HCT116 (cell line): ENCODE measurements at regions not wholly inside any gene's neighbourhood (a gene's known extent, or its start where the extent isn't known, plus 50 kb on each side); places are given as distances from the start of the nearest gene placed in this dataset.

Experiments used
- ATF3 ChIP-seq: IDR thresholded peaks from 2 replicates; pipeline ENCODE4 v1.6.1; 2012
- CEBPB ChIP-seq: IDR thresholded peaks from 2 replicates; pipeline ENCODE4 v1.6.1; 2012; ENCODE audit warnings: low read depth
- EZH2 ChIP-seq: fragments of 200-600 bp; sonication (generic); IDR thresholded peaks from 2 replicates; pipeline ENCODE4 v1.6.1; 2017; ENCODE audit warnings: antibody characterized with exemption, mixed run types
- EZH2phosphoT487 ChIP-seq: fragments of 200-600 bp; IDR thresholded peaks from 2 replicates; pipeline ENCODE4 v1.6.1; 2018; ENCODE audit warnings: antibody characterized with exemption, borderline replicate concordance
- FOSL1 ChIP-seq: IDR thresholded peaks from 2 replicates; pipeline ENCODE4 v1.6.1; 2012; ENCODE audit warnings: low read depth
- JUND ChIP-seq: IDR thresholded peaks from 2 replicates; pipeline ENCODE4 v1.6.1; 2012
- POLR2A ChIP-seq: IDR thresholded peaks from 2 replicates; pipeline ENCODE4 v1.7.0; 2011; ENCODE audit warnings: borderline replicate concordance; ENCODE audit not compliant: insufficient read depth, insufficient read length; ENCODE audit errors: extremely low read depth
- RAD21 ChIP-seq: IDR thresholded peaks from 2 replicates; pipeline ENCODE4 v1.6.1; 2012; ENCODE audit warnings: low read depth, mild to moderate bottlenecking
- SIN3A ChIP-seq: IDR thresholded peaks from 2 replicates; pipeline ENCODE4 v1.6.1; 2012; ENCODE audit warnings: low read depth
- TF ChIP-seq, protein P1 (sequence below): IDR thresholded peaks from 2 replicates; pipeline ENCODE4 v1.6.1; 2011; ENCODE audit warnings: mild to moderate bottlenecking, low read length, moderate library complexity; ENCODE audit not compliant: insufficient replicate concordance; ENCODE audit errors: extremely low read depth
- TF ChIP-seq, protein P2 (sequence below), 3 experiments: fragments of 200-600 bp in 1 of 3; sonication (generic) in 1 of 3; IDR thresholded peaks in 2 of 3; conservative IDR thresholded peaks in 1 of 3; 2 replicates each; pipeline ENCODE4 v1.5.1; 2012 to 2017; ENCODE audit warnings: low read depth in 2 of 3, low read length in 2 of 3, antibody characterized with exemption in 1 of 3, borderline replicate concordance in 1 of 3, control low read depth in 1 of 3, mild to moderate bottlenecking in 1 of 3, mixed read lengths in 1 of 3, mixed run types in 1 of 3, moderate library complexity in 1 of 3; ENCODE audit not compliant: insufficient read depth in 1 of 3
- TF ChIP-seq, protein P3 (sequence below): IDR thresholded peaks from 2 replicates; pipeline ENCODE4 v1.6.1; 2012

GRCh38 chr4:3670521-3671519 lies 95.4 kb upstream of the ADRA2C start (continued):
- TF ChIP-seq, protein P1, sequence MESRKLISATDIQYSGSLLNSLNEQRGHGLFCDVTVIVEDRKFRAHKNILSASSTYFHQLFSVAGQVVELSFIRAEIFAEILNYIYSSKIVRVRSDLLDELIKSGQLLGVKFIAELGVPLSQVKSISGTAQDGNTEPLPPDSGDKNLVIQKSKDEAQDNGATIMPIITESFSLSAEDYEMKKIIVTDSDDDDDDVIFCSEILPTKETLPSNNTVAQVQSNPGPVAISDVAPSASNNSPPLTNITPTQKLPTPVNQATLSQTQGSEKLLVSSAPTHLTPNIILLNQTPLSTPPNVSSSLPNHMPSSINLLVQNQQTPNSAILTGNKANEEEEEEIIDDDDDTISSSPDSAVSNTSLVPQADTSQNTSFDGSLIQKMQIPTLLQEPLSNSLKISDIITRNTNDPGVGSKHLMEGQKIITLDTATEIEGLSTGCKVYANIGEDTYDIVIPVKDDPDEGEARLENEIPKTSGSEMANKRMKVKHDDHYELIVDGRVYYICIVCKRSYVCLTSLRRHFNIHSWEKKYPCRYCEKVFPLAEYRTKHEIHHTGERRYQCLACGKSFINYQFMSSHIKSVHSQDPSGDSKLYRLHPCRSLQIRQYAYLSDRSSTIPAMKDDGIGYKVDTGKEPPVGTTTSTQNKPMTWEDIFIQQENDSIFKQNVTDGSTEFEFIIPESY: no peak
- TF ChIP-seq RAD21 (no peak), EZH2phosphoT487 (no peak), POLR2A (no peak), FOSL1 (no peak), JUND (no peak), EZH2 (no peak), CEBPB (no peak), ATF3 (no peak), SIN3A (no peak)
- TF ChIP-seq, protein P2, sequence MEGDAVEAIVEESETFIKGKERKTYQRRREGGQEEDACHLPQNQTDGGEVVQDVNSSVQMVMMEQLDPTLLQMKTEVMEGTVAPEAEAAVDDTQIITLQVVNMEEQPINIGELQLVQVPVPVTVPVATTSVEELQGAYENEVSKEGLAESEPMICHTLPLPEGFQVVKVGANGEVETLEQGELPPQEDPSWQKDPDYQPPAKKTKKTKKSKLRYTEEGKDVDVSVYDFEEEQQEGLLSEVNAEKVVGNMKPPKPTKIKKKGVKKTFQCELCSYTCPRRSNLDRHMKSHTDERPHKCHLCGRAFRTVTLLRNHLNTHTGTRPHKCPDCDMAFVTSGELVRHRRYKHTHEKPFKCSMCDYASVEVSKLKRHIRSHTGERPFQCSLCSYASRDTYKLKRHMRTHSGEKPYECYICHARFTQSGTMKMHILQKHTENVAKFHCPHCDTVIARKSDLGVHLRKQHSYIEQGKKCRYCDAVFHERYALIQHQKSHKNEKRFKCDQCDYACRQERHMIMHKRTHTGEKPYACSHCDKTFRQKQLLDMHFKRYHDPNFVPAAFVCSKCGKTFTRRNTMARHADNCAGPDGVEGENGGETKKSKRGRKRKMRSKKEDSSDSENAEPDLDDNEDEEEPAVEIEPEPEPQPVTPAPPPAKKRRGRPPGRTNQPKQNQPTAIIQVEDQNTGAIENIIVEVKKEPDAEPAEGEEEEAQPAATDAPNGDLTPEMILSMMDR (IDR thresholded peaks at IDR 0.05 in 2 of 3, conservative IDR thresholded peaks at IDR 0.05 in 1 of 3; ENCODE audit: borderline replicate concordance in 1 of 3, insufficient read depth in 1 of 3, low read depth in 2 of 3, low read length in 2 of 3): no peak
- TF ChIP-seq, protein P3, sequence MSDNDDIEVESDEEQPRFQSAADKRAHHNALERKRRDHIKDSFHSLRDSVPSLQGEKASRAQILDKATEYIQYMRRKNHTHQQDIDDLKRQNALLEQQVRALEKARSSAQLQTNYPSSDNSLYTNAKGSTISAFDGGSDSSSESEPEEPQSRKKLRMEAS: no peak
